ENCODE measurements at regions not wholly inside any gene's neighbourhood (a gene's known extent, or its start where the extent isn't known, plus 50 kb on each side); places are given as distances from the start of the nearest gene placed in this dataset.

DNA sequence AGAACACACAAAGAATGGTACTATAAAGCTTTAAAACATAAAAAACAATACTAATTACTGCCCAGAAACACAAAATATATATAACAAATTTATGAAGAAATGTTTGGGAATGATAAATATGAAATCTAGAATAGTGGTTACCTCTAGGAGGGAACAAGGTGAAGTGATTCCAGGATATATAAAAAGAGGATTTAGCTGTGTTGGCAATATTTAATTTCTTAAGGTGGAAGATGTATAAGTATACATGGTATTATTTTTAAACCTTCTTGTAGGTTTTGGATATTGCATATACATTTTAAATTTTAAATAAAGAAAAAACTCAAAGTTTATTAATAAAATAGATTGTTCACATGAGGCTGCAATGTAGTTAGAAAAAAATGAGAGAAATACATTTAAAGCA lies 112.7 kb upstream of the ZNF618 start:
- no peak overlapping the region for H3K4me3 ChIP-seq (ENCODE audit: low read depth, low read length)
- H3K36me3 ChIP-seq (ENCODE audit: control insufficient read depth, insufficient read depth, low read length) = no peaks in the 10 kb centered on the region
- no peak for TF ChIP-seq CTCF (IDR thresholded peaks at IDR 0.05; ENCODE audit: insufficient read depth, low read length, poor library complexity, severe bottlenecking)
- DNase-seq (ENCODE audit: low read depth) = no peak
- no peaks in the 10 kb centered on the region for H3K27me3 ChIP-seq (ENCODE audit: control insufficient read depth, insufficient read depth, low read length)

GRCh38 chr9:113764572-113764971 lies 111.5 kb upstream of the ZNF618 start:
- TF ChIP-seq CTCF (IDR thresholded peaks at IDR 0.05; ENCODE audit: insufficient read depth, low read length, poor library complexity, severe bottlenecking) = no peak
- DNase-seq (ENCODE audit: low read depth) = no peak
- Histone ChIP-seq H3K36me3 (ENCODE audit: control insufficient read depth, insufficient read depth, low read length) (no peaks in the 10 kb centered on the region), H3K4me3 (ENCODE audit: low read depth, low read length) (no peak overlapping the region), H3K27me3 (ENCODE audit: control insufficient read depth, insufficient read depth, low read length) (peaks cover 3% of the 10 kb centered on the region)

DNA sequence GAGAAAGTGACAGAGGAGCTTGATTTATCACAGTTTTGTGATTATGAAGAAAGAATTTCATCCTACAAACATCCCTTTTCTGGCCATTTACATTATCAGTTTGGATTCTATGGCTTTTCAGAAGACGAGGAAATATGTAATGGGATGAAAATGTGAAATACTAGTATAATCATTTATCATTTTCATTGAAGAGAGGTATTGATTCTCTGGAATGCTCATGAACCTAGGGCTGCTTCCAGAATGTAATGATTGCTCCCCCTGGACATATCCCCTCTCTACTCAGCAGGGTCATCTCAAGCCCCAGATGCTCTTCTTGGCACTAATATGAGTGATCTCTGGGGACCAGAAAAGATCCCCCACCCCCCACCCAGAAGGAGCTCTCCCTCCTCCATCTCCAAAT lies 106.7 kb upstream of the ZNF618 start:
- TF ChIP-seq CTCF (IDR thresholded peaks at IDR 0.05; ENCODE audit: insufficient read depth, low read length, poor library complexity, severe bottlenecking) = no peak

GRCh38 chr9:113770396-113770795 lies 105.7 kb upstream of the ZNF618 start:
- DNase-seq (ENCODE audit: low read depth) = no peak
- peaks cover 3% of the 10 kb centered on the region for H3K27me3 ChIP-seq (ENCODE audit: control insufficient read depth, insufficient read depth, low read length)

More for the DNA sequence above, 106.7 kb upstream of the ZNF618 start:
- no peak overlapping the region for H3K4me3 ChIP-seq (ENCODE audit: low read depth, low read length)
- H3K27me3 ChIP-seq (ENCODE audit: control insufficient read depth, insufficient read depth, low read length) = peaks cover 3% of the 10 kb centered on the region
- no peaks in the 10 kb centered on the region for H3K36me3 ChIP-seq (ENCODE audit: control insufficient read depth, insufficient read depth, low read length)
- DNase-seq (ENCODE audit: low read depth) = no peak

DNA sequence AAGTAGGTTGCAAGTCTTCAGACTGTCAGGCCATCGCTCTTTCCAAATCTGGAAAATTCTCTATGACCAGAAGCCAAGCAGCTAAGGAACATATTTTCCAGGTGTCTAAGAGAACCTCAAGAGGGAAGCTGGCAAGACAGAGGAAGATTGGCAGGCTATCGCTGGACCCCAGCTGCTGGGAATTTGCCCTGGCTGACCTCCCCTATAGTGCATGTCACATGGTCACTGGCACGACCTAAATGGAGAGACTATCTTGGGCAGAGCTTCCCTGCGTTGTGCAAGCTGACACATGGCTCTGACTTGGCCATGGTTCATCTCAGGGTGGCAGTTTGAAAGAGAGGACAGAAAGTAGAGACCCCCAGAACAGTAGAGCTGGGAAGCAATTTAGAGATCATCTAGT lies 104.9 kb upstream of the ZNF618 start:
- TF ChIP-seq CTCF (IDR thresholded peaks at IDR 0.05; ENCODE audit: insufficient read depth, low read length, poor library complexity, severe bottlenecking) = no peak
- Histone ChIP-seq H3K27me3 (ENCODE audit: control insufficient read depth, insufficient read depth, low read length) (peaks cover 3% of the 10 kb centered on the region), H3K36me3 (ENCODE audit: control insufficient read depth, insufficient read depth, low read length) (no peaks in the 10 kb centered on the region), H3K4me3 (ENCODE audit: low read depth, low read length) (no peak overlapping the region)
- no peak for DNase-seq (ENCODE audit: low read depth)

More at GRCh38 chr9:113770396-113770795, 105.7 kb upstream of the ZNF618 start:
- Histone ChIP-seq H3K36me3 (ENCODE audit: control insufficient read depth, insufficient read depth, low read length) (no peaks in the 10 kb centered on the region), H3K4me3 (ENCODE audit: low read depth, low read length) (no peak overlapping the region)
- no peak for TF ChIP-seq CTCF (IDR thresholded peaks at IDR 0.05; ENCODE audit: insufficient read depth, low read length, poor library complexity, severe bottlenecking)

DNA sequence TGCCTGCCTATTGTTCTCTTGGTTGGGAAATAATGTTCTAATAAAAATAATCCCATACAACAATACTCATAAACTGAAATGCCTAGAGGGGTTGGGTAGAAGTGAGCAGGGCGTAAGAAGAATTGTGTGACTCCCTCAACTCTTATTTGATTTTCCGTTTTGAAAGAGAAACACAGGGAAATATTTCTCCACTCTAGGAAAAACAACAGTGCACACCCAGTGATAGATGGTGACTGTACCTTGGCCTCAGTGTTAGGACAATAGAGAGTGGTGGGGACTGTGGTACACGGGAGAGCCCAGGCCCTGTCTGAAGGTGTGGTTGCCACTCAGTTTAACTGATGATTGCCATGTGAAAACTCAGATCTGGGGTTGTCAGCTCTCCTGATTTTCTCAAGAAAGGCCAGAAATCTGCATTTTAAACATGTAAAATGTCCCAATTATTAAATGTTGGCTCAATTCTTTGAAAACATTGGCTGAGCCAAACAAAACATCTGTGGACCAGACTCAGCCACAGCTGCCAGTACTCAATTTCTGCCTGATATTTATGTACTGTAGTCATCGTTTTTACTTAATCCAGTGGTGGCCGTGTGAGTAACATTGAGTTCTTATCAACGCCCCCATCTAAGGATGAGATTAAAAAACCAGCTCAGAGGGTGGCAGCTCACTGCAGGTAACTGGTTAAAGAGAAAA lies 103.8 kb upstream of the ZNF618 start:
- DNase-seq (ENCODE audit: low read depth) = no peak
- Histone ChIP-seq H3K4me3 (ENCODE audit: low read depth, low read length) (no peak overlapping the region), H3K27me3 (ENCODE audit: control insufficient read depth, insufficient read depth, low read length) (peaks cover 5% of the 10 kb centered on the region), H3K36me3 (ENCODE audit: control insufficient read depth, insufficient read depth, low read length) (no peaks in the 10 kb centered on the region)
- TF ChIP-seq CTCF (IDR thresholded peaks at IDR 0.05; ENCODE audit: insufficient read depth, low read length, poor library complexity, severe bottlenecking) = no peak
